ENCODE measurements at regions not wholly inside any gene's neighbourhood (a gene's known extent, or its start where the extent isn't known, plus 50 kb on each side); places are given as distances from the start of the nearest gene placed in this dataset.

GRCh38 chr1:5586629-5587028, 405.6 kb downstream of the NPHP4 start:
- no peak for DNase-seq

GRCh38 chr1:5585256-5585655, 407.0 kb downstream of the NPHP4 start:
- DNase-seq, result no peak

GRCh38 chr1:5580926-5581325, 411.3 kb downstream of the NPHP4 start:
- no peak for DNase-seq

- no peak for DNase-seq
Observed at GRCh38 chr1:5579966-5580365, 412.3 kb downstream of the NPHP4 start.

GRCh38 chr1:5578690-5579089, 413.5 kb downstream of the NPHP4 start:
- DNase-seq, result no peak

GRCh38 chr1:5577255-5578040, 414.8 kb downstream of the NPHP4 start:
- no peak for DNase-seq

GRCh38 chr1:5576673-5577065, 415.6 kb downstream of the NPHP4 start:
- no peak for DNase-seq

- DNase-seq, result no peak
Observed at GRCh38 chr1:5576011-5576672, 416.1 kb downstream of the NPHP4 start.

- DNase-seq, result no peak
Observed at GRCh38 chr1:5575396-5575940, 416.8 kb downstream of the NPHP4 start.

- DNase-seq, result no peak
Observed at GRCh38 chr1:5574641-5575040, 417.6 kb downstream of the NPHP4 start.

- DNase-seq, result no peak
Observed at GRCh38 chr1:5572794-5573193, 419.4 kb downstream of the NPHP4 start.

- no peak for DNase-seq
Observed at GRCh38 chr1:5571861-5572401, 420.3 kb downstream of the NPHP4 start.

- DNase-seq, result no peak
Observed at GRCh38 chr1:5571438-5571837, 420.8 kb downstream of the NPHP4 start.

- DNase-seq, result no peak
Observed at GRCh38 chr1:5570931-5571330, 421.3 kb downstream of the NPHP4 start.

- DNase-seq, result no peak
Observed at GRCh38 chr1:5568321-5568720, 423.9 kb downstream of the NPHP4 start.

- no peak for DNase-seq
Observed at GRCh38 chr1:5567839-5568238, 424.4 kb downstream of the NPHP4 start.

GRCh38 chr1:5566924-5567323, 425.3 kb downstream of the NPHP4 start:
- no peak for DNase-seq

- no peak for DNase-seq
Observed at GRCh38 chr1:5565281-5566125, 426.7 kb downstream of the NPHP4 start.

- DNase-seq, result no peak
Observed at GRCh38 chr1:5564578-5565257, 427.5 kb downstream of the NPHP4 start.

- DNase-seq, result no peak
Observed at GRCh38 chr1:5563861-5564577, 428.2 kb downstream of the NPHP4 start.

- DNase-seq, result no peak
Observed at GRCh38 chr1:5562769-5563168, 429.5 kb downstream of the NPHP4 start.

GRCh38 chr1:5562331-5562730, 429.9 kb downstream of the NPHP4 start:
- DNase-seq, result no peak

Measured in stimulated activated CD8-positive, alpha-beta memory T cell treated with anti-CD3 and anti-CD28 coated beads, Interleukin-4, amount 100 ng/mL, for 48 hours (primary cell).